LNCaP clone FGC (cell line): ENCODE measurements at regions not wholly inside any gene's neighbourhood (a gene's known extent, or its start where the extent isn't known, plus 50 kb on each side); places are given as distances from the start of the nearest gene placed in this dataset.

Experiments used
- DNase-seq: peaks from one replicate; pipeline ENCODE4 v3.0.0-alpha.2; 2011; ENCODE audit warnings: low read depth
- H3K4me3 ChIP-seq: 2 replicates; pipeline ENCODE4 v1.5.1; 2011; ENCODE audit warnings: mild to moderate bottlenecking, low read depth, low read length, control low read depth
- TF ChIP-seq, protein P1 (sequence below): IDR thresholded peaks from 2 replicates; pipeline ENCODE4 v1.5.1; 2012; ENCODE audit warnings: mild to moderate bottlenecking; ENCODE audit not compliant: control insufficient read depth, insufficient read depth; ENCODE audit errors: extremely low read depth

DNA sequence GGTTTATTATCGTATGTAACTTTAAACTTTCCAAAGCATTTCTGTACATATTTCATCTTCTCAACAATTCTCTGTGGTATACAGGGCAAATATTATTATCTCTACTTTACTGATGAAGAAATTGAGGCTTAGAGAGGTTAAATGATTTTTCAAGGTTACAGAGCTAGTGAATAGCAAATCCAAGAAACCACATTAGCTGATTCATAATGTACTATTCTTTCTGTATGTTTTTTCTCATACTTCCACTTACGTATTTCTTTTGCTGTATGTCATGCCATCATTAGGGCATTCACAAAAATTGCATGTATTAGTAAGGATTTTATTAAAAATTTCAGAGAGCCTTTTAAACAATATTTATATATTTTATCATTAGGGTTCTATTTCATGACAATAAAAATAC, 372.4 kb upstream of the DMAC1 start:
- no peak overlapping the region for H3K4me3 ChIP-seq
- TF ChIP-seq, protein P1, sequence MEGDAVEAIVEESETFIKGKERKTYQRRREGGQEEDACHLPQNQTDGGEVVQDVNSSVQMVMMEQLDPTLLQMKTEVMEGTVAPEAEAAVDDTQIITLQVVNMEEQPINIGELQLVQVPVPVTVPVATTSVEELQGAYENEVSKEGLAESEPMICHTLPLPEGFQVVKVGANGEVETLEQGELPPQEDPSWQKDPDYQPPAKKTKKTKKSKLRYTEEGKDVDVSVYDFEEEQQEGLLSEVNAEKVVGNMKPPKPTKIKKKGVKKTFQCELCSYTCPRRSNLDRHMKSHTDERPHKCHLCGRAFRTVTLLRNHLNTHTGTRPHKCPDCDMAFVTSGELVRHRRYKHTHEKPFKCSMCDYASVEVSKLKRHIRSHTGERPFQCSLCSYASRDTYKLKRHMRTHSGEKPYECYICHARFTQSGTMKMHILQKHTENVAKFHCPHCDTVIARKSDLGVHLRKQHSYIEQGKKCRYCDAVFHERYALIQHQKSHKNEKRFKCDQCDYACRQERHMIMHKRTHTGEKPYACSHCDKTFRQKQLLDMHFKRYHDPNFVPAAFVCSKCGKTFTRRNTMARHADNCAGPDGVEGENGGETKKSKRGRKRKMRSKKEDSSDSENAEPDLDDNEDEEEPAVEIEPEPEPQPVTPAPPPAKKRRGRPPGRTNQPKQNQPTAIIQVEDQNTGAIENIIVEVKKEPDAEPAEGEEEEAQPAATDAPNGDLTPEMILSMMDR, result no peak
- no peak for DNase-seq

DNA sequence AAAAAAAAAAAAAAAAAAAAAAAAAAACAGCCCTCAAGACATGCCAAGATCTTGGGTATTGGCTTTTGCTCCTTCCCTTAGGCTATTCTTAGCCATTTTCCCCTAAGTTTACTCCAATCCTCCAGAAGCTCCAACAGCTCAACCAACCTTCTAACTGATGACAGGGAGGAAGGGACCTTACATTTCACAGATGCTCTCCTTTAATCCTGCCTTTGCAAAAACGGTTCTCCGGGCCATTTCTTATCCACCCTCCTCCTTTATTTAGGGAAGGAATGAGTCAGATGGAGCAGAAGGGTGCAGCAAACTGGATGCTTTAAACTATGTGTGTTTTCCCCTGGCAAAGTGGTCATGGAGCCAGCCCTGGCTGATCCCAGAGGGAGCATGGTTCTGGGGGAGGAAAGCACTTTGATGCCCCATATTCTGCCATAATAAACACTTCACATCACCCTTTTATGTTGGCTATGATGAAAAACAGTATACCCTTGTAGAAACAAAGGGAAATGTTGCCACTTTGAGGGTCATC, 369.4 kb upstream of the DMAC1 start:
- H3K4me3 ChIP-seq, result no peak overlapping the region
- TF ChIP-seq, protein P1, result no peak
- DNase-seq, result no peak

DNA sequence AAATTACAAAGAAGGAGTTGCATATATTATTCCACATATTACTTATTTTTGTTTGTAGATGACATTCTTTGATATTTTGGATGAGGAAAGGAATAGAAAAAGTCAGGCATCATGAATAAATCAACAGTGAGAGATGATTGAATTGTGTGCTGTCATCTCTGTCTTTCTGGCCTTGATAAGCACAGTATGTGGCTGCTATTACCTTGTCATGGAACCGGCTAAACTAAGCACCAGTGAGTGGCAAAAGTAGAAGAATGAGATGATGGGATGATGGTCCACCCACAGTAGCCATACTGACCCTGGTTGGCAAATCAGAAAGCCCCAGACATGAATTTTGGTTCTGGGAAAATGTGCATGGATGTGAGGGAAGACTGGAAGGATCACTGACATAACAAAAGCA, 361.2 kb upstream of the DMAC1 start:
- no peak overlapping the region for H3K4me3 ChIP-seq
- DNase-seq, result no peak
- TF ChIP-seq, protein P1, result no peak

DNA sequence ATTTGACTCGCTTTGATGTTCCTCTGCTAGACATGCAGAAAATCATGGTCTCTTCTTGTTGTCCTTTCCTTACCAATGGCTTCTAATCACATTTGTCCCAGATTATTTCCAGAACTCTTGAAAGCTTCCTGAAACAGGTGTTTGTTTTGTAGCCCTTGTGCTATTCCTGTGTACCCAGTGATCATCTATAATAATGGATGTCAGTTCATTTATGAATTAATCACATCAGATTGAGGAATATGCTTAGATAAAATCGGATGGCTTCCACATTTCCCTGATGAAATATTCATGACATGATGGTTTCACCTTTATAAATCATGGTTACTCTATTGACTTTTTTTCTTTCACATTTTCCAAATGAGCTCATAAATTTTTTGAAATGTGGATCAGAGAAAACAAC, 359.0 kb upstream of the DMAC1 start:
- no peak for DNase-seq
- H3K4me3 ChIP-seq, result no peak overlapping the region
- TF ChIP-seq, protein P1, result no peak

DNA sequence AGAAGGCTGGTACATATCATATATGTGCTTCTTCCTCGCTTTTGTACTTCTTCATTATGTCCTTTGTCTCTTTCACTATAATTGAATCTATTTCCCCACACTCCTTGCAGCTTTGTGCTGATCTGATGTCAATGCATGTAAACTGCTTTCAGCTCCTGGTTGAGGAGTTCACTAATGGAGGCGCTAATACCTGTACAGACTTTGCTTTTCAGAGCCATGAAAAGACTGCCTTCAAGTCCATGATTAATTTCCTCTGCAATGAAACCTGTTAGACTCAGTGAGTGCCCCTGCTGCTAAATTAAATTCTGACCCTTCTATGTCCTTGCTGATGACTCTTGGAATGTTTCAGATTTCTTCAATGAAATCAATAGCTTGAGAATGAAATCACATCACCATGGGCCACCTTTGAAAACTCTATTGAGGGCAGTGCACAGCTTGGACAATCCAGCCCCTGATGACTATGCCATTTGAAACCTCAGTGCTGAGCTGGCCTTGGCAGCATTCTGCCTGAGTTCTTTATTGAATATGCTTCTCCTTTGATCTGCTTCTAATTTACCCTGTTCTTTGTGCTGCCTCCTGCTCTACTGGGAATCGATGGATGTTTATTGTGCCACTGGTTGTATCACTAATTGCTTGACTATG, 358.2 kb upstream of the DMAC1 start:
- DNase-seq, result no peak
- no peak overlapping the region for H3K4me3 ChIP-seq
- TF ChIP-seq, protein P1, result no peak

DNA sequence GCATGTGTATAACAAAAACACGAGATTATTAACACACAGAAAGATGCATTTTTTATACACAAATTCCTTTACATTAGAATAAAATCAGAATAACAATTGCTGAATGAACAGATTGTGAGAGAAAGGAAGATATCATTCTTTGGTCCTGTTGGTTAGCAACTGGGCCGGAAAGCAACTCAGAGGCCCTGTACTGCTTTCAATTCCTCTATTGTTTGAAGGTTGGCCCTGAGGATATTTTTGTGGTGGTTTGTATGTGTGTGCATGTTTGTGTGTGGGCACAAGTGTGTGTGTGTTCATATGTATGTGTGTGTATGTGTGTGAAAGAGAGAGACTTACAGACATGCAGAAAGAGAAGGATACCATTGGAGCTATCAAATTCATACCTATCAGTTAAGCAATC, 356.8 kb upstream of the DMAC1 start:
- no peak overlapping the region for H3K4me3 ChIP-seq
- TF ChIP-seq, protein P1, result no peak
- DNase-seq, result no peak

DNA sequence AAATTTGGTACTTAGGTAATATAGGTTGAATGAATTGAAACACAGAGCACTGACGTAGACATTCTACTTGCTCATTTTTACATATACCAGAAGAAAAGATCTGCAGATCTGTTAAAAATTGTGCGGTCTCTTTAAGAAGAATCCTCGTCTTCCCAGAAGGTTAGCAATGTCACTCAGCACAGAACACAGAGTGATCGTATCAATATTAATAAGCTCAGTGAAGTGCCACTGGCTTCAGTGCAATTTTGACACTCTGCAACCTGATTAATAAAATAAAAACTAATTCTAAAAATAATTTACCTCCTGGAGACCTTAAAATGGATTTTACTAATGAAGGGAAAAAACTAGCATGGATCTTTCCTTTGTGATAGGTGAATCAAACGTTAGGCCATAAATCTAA, 356.1 kb upstream of the DMAC1 start:
- TF ChIP-seq, protein P1, result no peak

More for the DNA sequence above, 356.1 kb upstream of the DMAC1 start:
- DNase-seq, result no peak
- no peak overlapping the region for H3K4me3 ChIP-seq
